HG03280 (cell line): ENCODE measurements at regions not wholly inside any gene's neighbourhood (a gene's known extent, or its start where the extent isn't known, plus 50 kb on each side); places are given as distances from the start of the nearest gene placed in this dataset.

Source experiments
- ATAC-seq: cut with Tn5 transposase; IDR thresholded peaks from one replicate; pipeline ENCODE4 v1.9.1; 2021; ENCODE audit warnings: mild to moderate bottlenecking, moderate library complexity; ENCODE audit not compliant: unreplicated experiment

DNA sequence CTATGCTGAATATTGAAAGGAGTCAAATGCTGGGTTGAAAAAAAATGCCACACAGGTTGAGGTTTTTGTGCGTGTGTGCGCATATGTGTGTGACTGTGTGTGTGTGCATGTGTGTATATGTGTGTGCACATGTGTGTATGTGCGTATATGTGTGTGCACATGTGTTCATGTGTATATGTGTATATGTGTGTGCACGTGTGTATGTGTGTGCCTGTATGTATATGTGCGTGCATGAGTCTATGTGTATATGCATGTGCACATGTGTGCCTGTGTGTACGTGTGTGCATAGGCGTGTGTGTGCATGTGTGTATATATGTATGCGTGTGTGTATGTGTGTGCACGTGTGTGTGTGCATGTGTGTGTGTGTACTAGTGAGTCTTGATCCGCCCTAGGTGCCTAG is 655.7 kb downstream of the AACS start:
- no peak for ATAC-seq

DNA sequence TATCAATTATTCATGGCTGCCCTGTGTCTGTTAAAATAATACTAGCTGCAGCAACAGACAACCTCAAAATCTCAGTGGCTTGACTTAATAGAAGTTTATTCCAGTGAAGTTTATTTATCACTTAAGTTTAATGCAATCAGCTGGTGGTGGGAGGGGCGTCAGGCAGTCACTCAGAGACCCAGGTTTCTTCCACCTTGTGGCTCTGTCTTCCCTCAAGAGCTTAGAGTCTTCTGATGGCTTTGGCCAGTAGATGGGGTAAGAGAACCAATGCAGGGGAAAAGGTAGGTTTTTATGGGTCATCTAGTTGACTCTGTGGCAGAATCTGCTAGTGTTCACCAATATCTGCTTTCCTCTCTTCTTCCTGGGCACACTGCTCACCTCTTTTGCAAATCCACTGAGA is 668.9 kb downstream of the AACS start:
- ATAC-seq = no peak

DNA sequence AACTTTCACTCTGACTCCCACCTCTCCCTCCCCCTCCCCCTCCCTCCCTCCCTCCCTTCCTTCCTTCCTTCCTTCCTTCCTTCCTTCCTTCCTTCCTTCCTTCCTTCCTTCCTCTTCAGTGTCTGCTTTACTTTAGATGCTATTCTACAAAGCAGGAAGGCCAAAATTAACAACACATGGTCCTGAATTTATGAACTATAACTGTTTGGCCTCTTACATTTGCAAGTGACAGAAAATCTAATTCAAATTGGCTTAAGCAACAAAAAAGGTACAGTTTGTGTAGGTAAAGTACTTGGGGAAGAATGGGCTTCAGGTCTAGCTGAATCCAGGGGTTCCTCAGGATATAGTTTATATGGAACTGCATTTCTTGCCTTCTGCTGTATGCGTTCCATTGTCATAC is 673.0 kb downstream of the AACS start:
- no peak for ATAC-seq

DNA sequence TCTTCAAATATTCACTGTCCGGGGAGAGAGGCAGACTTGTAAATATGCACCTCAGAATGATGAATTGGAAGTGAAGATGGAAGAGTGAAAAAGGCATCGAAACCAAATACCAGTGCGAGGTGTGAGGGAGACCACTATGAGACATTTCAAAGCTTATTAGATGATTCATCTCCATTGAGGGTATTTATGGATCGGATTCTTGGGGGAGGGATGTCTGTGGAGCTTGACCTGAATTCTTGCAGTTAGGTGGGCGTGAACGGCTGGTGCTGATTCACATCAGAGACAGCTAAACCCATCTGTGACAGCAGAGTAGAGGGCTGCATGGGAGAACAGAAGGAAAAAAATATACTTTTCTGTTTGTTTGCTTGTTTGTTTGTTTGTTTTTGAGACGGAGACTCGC is 677.2 kb downstream of the AACS start:
- no peak for ATAC-seq

DNA sequence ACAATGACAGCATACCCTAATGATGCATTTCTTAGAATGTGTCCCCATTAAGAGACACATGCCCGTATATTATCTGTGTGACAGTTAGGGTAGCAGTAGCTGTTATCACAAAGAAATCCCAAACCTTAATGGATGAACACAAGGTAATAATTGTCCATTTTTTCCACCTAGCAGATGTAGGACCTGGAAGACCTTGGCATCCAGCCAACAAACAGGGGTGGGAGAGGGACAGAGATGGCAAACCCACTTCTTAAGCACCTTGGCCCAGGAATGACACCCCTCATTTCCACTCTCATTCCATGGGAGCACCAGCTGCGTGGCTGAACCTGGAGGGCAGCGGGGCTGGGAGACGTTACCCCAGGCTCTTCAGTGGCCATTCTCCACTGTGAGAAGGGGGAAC is 679.0 kb downstream of the AACS start:
- ATAC-seq = no peak

DNA sequence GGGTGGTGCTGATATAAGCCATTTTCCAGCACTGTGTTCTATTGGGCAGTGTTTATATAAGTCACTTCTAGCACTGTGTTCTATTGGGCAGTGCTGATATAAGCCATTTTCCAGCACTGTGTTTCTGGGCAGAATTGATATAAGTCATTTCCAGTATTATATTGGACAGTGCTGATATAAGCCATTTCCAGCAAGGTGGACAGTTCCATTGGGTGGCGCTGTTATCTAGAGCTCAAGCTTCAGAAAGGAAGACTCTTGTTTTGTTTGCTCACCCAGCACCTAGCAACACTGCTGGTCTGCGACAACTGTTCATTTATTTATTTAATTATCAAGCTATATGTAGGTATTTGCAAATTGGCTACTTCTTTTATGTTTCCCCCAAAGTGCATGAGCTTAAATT is 690.3 kb downstream of the AACS start:
- ATAC-seq = no peak

DNA sequence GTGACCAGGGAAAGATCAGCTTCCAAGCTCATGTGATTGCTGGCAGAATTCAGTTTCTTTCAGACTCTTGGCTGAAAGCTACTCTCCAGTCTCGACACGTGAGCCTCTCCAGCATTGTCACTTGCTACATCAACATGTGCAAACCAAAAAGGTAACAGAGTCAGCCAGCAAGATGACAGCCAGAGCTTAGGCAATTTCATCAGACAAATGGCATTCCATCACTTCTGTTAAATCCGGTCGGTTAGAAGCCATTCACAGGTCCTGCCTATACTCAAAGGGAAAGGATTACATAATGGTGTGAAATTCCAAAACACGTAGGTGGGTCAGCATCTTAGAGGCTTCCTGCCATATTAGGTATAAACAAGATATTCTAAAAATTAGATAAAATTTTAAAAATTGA is 700.9 kb downstream of the AACS start:
- ATAC-seq = no peak

DNA sequence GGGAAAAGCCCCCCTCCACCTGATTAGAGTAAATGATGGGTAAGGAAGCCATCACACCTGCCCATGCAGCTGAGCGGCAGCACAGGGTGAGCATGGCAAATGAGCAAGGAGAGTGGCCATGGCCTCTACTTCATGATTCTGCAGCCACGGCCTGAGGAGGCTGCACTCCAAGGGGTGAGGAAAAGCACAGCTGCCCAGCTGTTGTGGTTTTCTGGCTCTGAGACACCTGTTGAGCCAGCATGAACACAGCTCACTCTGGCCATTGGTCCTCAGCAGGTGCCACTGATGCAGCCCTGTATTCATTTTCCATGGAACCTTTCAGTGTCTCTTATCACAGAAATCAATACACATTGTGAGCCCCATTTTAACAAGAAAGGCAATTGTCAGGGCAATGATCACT is 707.2 kb downstream of the AACS start:
- no peak for ATAC-seq

DNA sequence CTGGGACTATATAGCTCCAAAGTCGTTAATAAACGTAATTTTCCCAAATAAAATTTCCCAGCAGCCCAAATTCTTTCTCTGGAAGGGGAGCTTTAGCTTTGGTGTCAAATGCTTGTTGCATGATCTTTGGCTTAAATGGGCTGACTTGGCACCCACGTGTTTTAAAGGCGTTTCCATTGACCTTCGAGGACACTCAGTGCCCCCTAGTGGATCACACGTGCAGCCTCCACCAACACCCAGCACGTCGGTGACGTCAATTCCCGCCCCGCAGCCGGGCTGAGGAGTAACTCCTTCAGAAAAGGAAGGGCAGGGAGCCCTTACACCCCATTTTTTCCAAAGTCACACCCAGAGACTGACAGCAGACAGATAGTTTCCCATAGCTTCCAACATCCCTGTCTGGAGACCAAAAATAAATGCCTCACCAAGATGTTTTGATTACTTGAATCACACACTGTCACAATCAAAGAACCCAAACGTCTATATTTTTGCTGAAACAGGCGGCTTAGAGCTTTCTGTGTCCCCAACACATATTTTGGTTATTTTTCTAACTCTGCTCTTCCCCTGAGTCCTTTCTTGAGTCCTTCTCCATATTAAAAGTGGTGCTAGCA is 707.9 kb downstream of the AACS start:
- ATAC-seq = no peak

DNA sequence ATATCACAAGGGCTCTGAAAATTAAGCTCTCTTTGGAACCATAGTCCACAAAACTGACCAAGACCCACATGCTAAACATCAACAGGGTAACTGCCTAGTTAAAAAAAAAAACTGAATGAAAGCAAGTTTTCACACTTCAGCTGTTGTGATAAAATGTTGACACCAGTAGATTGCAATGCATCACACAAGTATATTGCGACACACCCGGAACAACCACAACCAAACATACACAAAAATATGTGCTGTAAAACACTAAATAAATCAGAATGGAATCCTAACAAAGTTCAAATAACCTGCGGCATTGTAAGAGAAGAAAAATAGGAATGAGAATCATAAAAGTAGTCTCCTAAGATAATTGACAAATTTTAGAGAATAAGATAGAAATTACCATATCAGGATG is 710.3 kb downstream of the AACS start:
- ATAC-seq = no peak

DNA sequence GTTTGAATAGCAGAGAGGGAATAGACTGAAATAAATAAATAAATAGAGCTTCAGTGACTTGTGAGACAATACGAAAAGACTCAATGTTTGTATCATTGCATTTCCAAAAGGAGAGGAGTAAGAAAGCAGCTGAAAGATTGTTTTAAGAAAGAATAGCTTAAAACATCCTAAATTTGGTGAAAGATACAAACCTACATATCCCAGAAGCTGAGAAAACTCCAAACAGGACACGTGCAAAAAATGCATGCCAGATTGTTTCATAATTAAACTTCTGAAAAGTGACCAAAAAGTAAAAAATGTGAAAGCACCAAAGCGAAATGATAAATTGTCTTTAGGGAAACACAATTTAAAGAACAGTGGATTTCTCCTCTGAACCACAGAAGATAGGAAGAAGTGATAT is 711.0 kb downstream of the AACS start:
- no peak for ATAC-seq

DNA sequence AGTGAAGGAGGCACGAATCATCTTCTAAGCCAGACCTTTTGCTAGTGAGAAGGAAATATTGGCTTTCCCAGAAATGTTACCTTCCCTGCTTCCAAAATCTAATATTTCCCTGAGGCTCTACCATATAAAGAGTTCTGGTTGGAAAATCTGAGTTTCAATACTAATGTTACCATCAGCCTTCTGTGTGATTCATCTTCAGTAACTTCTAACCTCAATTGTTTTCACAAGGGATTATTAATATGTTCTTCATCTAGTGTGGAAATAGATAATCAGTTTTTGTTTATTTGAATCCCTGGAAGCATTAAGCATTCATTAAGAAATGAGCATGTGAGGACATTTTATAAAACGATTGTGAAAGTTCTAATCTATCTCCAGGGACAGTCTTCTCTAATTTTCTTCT is 720.9 kb downstream of the AACS start:
- ATAC-seq = no peak

DNA sequence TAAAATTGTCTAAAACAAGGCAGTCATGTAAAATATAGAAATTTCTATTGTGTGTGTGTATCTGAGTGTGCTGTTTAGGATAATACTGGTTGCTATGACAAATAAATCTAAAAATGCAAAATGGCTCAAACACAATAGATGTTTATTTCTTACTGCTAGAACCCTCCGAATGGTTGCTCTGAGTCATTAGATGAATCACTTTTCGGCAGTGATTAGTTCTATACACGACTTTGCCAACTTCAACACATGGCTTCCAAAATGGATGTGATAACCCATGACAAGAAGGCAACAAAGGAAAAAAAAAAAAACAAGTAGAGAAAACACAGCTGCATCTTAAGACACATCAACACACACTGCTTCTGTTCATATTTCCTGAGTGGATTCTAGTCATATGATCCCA is 729.2 kb downstream of the AACS start:
- ATAC-seq = no peak

DNA sequence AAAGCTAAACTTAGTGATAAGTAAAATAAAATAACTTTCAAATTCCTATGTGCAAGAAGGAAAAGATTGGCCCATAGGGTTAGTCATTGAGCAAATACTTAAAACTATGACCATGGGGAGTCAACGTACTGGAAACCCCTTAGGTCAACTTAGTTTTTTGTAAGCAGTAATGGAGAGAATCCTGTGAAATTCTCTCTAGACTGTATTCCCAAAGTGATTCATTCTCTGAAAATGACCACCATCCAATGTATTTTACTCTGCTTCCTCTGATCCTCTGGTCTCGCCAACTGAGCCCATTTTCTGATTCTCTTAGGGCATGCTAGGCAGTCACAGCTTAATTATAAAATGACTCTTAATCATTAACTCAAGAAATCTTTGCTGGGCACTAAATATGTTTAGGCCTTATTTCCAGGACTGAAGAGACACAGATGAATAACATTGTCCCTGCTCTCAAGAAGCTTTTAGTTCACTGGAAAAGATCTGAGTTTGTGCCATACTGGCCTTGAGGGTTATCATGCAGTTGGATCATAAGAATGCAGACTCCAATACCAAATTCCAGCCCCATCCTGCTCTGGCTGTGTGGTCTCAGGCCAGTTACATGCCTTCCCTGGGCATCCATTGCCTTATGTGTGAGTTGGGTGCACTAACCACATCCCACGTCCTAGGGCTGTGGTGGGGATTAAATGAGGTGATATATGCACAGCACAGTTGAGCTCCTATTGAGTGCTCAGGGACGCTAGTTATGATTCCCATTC is 732.4 kb downstream of the AACS start:
- no peak for ATAC-seq

DNA sequence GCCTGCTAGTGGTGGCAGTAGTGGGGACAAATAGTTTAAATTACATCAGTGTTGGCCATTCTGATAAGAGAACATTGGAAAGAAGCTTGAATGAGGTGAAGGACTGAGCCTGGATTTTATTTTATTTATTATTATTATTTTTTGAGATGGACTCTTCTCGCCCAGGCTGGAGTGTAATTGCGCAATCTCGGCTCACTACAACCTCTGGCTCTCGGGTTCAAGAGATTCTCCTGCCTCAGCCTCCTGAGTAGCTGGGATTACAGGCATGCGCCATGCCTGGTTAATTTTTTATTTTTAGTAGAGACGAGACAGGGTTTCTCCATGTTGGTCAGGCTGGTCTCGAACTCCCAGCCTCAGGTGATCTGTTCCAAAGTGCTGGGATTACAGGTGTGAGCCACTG is 739.4 kb downstream of the AACS start:
- ATAC-seq = no peak

DNA sequence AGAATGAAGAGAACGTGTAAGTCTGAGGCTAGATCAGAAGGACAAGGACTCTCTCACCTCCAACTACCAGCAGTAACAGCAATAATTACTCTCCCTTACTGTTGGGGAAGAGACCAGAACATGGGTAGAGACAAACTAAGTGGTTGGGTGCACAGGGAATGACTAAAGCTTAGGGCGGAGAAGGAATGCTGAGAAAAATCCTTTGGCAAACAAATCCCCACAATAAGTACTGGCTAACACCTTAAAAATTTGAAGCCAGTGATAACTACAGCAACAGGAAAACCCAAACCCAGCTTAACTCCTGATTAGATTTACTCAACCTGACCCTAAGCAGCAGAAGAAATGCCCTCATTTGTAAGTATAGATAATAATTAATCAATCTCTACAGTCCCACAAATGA is 759.0 kb downstream of the AACS start:
- no peak for ATAC-seq

DNA sequence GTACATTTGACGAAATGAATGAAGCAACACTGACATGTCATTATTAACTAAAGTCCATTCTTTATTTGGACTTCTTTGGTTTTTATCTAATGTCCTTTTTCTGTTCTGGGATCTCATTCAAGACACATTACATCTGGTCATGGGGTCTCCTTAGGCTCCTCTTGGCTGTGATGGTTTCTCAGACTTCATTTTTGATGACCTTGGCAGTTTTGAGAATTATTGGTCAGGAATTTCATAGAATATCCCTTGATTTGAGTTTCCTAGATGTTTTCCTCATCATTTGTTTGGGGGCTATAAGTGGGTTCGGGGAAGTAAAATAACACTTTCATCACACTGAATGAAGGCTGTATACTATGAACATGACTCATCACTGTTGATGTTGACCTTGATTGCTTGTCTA is 770.6 kb downstream of the AACS start:
- no peak for ATAC-seq

DNA sequence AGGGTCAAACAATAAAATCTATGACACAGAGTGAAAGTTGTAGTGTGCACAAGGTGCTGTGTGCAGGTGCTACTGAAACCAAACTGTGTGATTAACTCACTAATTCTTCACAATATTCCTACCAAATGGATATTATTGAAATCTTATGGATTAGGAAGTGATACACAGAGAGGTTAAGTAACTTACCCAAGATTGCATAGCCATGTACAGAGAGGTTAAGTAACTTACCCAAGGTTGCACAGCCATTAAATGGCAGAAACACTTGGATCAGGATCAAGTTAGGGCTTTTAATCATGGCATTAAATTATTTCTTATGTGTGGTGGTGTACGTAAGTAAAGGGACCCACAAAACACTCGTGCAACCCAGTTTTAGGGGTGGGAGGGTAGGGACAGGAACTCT is 771.4 kb downstream of the AACS start:
- no peak for ATAC-seq

DNA sequence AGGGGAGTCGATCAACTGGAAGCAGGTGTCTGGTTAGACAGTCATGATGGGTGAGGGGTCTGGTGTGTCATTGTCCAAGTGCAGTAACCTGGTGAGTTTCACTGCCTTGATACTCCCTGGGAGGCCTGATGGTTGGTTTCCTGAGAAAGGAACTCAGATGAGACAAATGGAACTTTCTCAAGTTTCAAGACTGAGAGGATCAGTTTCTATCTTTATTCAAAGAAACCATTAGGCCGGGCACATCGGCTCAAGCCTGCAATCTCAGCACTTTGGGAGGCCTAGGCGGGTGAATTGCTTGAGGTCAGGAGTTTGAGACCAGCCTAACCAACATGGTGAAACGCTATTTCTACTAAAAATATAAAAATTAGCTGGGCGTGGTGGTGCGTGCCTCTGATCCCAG is 776.1 kb downstream of the AACS start:
- no peak for ATAC-seq

DNA sequence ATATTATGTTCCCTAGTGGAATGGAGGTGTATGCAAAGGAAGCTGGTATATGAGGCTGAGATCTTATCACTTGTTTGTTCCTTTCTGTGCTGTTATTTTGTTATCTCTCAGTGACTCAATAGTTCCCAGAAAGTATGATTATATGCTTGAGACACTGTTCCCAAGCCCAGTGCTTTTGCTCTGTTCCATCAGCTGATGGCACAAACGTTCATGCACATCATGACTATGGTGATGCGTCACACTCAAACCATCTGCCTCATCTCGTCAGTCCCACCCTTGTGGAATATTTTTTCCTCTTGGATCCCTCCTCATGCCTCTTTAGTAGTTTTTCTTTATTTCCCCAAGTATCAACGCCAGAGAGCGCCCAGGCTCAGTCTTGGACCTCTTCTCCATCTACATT is 786.9 kb downstream of the AACS start:
- ATAC-seq = no peak

DNA sequence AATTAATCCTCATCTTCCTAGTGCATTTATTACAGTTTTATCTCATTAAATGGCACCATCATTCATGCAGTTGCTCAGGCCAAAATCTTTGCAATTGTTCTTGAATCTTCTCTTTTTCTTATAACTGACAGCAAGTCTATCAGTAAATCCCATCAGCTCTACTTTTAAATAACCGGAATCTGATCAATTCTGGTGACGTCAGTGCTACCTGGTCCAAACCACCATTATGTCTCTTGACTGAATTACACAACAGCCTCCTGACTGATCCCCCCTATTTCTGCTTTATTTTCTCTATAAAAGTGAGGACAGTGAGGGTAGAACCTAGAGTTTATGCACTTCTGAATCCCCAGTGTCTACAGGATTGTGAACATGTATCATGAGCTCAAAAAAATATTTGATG is 787.4 kb downstream of the AACS start:
- no peak for ATAC-seq

DNA sequence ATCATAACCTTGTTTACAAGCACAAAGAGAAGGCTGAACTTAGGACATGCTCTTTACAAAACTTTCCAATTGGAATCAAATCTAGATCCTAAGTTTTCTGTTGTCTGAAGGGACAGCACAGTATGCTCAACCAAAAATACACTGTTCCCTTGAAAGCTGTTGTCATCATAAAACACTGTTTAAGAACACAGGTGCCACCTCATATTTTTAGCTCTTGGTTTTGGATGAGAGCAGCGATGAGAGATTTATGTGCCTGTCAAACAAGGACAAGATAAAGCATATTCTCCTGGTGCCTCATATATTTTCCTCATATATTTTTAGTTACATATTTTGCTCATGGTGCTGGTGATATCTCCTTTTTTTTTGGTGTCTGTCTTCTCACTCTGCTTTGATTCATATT is 788.4 kb downstream of the AACS start:
- no peak for ATAC-seq

DNA sequence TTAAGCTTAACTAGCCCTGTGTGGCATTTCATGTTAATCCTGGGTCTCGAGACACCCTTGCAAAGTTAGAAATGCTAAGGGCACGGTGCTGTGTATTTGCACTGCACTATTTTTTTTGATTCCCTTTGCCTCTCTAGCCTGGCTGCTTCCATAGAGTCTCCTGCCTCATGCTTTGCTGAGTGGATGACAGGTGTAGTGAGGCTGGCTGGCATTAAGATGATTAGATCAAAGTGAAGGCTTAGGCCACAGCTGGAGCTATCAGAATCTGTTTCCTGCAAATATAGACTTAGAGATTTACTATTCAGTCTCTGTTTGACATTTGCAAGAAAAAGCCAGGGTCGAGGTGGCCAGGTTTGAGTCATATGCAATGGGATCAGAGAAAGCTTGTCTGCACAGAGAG is 791.1 kb downstream of the AACS start:
- ATAC-seq = no peak
